Thyroid gland (tissue), 4 donors: ENCODE measurements at regions not wholly inside any gene's neighbourhood (a gene's known extent, or its start where the extent isn't known, plus 50 kb on each side); places are given as distances from the start of the nearest gene placed in this dataset.

Experiments
- DNase-seq, 2 donors: peaks; one replicate each; pipeline ENCODE4 v3.0.0-alpha.2; 2019
- H3K27ac ChIP-seq, 3 donors: fragments of 200-600 bp; sonication (generic); 1 replicate in 2 of 3; 2 replicates in 1 of 3; pipeline ENCODE4 v1.5.1; 2016 to 2019; ENCODE audit warnings: mild to moderate bottlenecking in 1 of 3, moderate library complexity in 1 of 3
- H3K27me3 ChIP-seq: fragments of 200-600 bp; sonication (generic); one replicate; pipeline ENCODE4 v1.5.1; 2019
- H3K36me3 ChIP-seq, 2 donors: fragments of 200-600 bp; sonication (generic); one replicate each; pipeline ENCODE4 v1.5.1; 2016 to 2019
- H3K4me1 ChIP-seq, 2 donors: fragments of 200-600 bp; sonication (generic); one replicate each; pipeline ENCODE4 v1.5.1; 2017 to 2019
- H3K4me3 ChIP-seq, 3 donors: fragments of 200-600 bp; sonication (generic); replicated peaks in 1 of 3; 1 replicate in 2 of 3; 2 replicates in 1 of 3; pipeline ENCODE4 v1.5.1; 2016; ENCODE audit warnings: mild to moderate bottlenecking in 1 of 3
- H3K9me3 ChIP-seq: fragments of 200-600 bp; sonication (generic); one replicate; pipeline ENCODE4 v1.5.1; 2017
- CTCF ChIP-seq, 6 experiments: fragments of 200-600 bp in 3 of 6; fragments of 450-650 bp in 3 of 6; sonication (generic) in 3 of 6; IDR thresholded peaks; one replicate each; pipeline ENCODE4 v1.5.1; 2016 to 2019; ENCODE audit warnings: antibody characterized with exemption in 6 of 6, mild to moderate bottlenecking in 2 of 6, inconsistent platforms in 1 of 6, moderate library complexity in 1 of 6
- POLR2A ChIP-seq, 2 donors: fragments of 450-650 bp; IDR thresholded peaks; one replicate each; pipeline ENCODE4 v1.6.1; 2017; ENCODE audit warnings: antibody characterized with exemption in 2 of 2, mild to moderate bottlenecking in 2 of 2, moderate library complexity in 1 of 2
- WGBS, 2 donors: methylation state at CpG; one replicate each; pipeline ENCODE4 v1.1.5; 2017; 5-methylcytosine and 5-hydroxymethylcytosine counted together
- intact Hi-C: fragments of 100-400 bp; cut with DNase I; formaldehyde crosslinking; loops from one replicate; pipeline ENCODE4 v1.15.1; 2023

GRCh38 chr9:91496351-91496750 is 72.7 kb upstream of the NFIL3 start:
- intact Hi-C loops, result no loop called here
- DNase-seq, result no peak
- Histone ChIP-seq H3K4me1 (no peaks in the 10 kb centered on the region), H3K4me3 (no peak overlapping the region), H3K27me3 (no peaks in the 10 kb centered on the region), H3K36me3 (no peaks in the 10 kb centered on the region), H3K9me3 (no peaks in the 10 kb centered on the region), H3K27ac (no peak overlapping the region)
- WGBS, 2 donors, result 67 to 75% methylated on average over 7 of the region's 7 CpGs
- TF ChIP-seq CTCF (IDR thresholded peaks at IDR 0.05), result no peak
- TF ChIP-seq POLR2A (IDR thresholded peaks at IDR 0.05), result no peak

- DNase-seq, result no peak
- intact Hi-C loops, result no loop called here
- no peaks in the 10 kb centered on the region for H3K9me3 ChIP-seq
- TF ChIP-seq POLR2A (IDR thresholded peaks at IDR 0.05) (no peak), CTCF (IDR thresholded peaks at IDR 0.05) (no peak)
- no peak overlapping the region for H3K27ac ChIP-seq
- H3K36me3 ChIP-seq, result no peaks in the 10 kb centered on the region
- H3K4me3 ChIP-seq, result no peak overlapping the region
- H3K27me3 ChIP-seq, result no peaks in the 10 kb centered on the region
- H3K4me1 ChIP-seq, result no peaks in the 10 kb centered on the region
- 55% methylated on average over 4 of the region's 4 CpGs for WGBS, 2 donors
Observed at GRCh38 chr9:91495450-91495849, 71.8 kb upstream of the NFIL3 start.

- no peaks in the 10 kb centered on the region for H3K27me3 ChIP-seq
- no peak overlapping the region for H3K27ac ChIP-seq
- no peak overlapping the region for H3K4me3 ChIP-seq
- H3K4me1 ChIP-seq, result no peaks in the 10 kb centered on the region
- no peaks in the 10 kb centered on the region for H3K36me3 ChIP-seq
- 82 to 85% methylated on average over 3 of the region's 3 CpGs for WGBS, 2 donors
- intact Hi-C loops, result no loop called here
- H3K9me3 ChIP-seq, result no peaks in the 10 kb centered on the region
- TF ChIP-seq POLR2A (IDR thresholded peaks at IDR 0.05), result no peak
- TF ChIP-seq CTCF (IDR thresholded peaks at IDR 0.05), result no peak
- DNase-seq, result no peak
Observed at GRCh38 chr9:91494751-91495150, 71.1 kb upstream of the NFIL3 start.

- Histone ChIP-seq H3K4me3 (no peak overlapping the region), H3K4me1 (peaks cover 0 to under 1% of the 10 kb centered on the region in 2 donors), H3K36me3 (no peaks in the 10 kb centered on the region), H3K27ac (no peak overlapping the region), H3K27me3 (no peaks in the 10 kb centered on the region), H3K9me3 (no peaks in the 10 kb centered on the region)
- WGBS, 2 donors, result 79 to 82% methylated on average over 2 of the region's 2 CpGs
- no peak for TF ChIP-seq POLR2A (IDR thresholded peaks at IDR 0.05)
- no peak for TF ChIP-seq CTCF (IDR thresholded peaks at IDR 0.05)
- intact Hi-C loops, result no loop called here
- no peak for DNase-seq
Observed at GRCh38 chr9:91492237-91492636, 68.6 kb upstream of the NFIL3 start.

- Histone ChIP-seq H3K4me3 (no peak overlapping the region), H3K27me3 (no peaks in the 10 kb centered on the region), H3K27ac (no peak overlapping the region), H3K9me3 (no peaks in the 10 kb centered on the region), H3K36me3 (no peaks in the 10 kb centered on the region), H3K4me1 (peaks cover 0 to 6% of the 10 kb centered on the region in 2 donors)
- intact Hi-C loops, result no loop called here
- TF ChIP-seq CTCF (IDR thresholded peaks at IDR 0.05) (no peak), POLR2A (IDR thresholded peaks at IDR 0.05) (no peak)
- 86 to 91% methylated on average over 9 of the region's 9 CpGs for WGBS, 2 donors
- DNase-seq, result no peak
Observed at GRCh38 chr9:91491624-91492023, 68.0 kb upstream of the NFIL3 start.
